ENCODE measurements at regions not wholly inside any gene's neighbourhood (a gene's known extent, or its start where the extent isn't known, plus 50 kb on each side); places are given as distances from the start of the nearest gene placed in this dataset.

DNA sequence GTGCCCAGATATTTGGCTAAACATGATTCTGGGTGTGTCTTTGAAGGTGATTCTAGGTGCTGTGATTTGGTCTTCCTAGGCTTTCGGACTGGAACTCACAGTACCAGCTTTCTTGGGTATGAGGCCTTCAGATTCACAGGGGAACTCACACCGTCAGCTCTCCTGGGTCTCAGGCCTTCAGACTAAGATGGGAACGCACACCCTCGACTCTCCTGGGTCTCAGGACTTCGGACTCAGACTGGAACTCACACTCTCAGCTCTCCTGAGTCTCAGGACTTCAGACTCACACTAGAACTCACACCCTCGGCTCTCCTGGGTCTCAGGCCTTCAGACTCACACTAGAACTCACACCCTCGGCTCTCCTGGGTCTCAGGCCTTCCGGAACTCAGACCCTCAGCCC, 137.7 kb downstream of the CRLF2 start:
- TF ChIP-seq POLR2A (IDR thresholded peaks at IDR 0.05) (no peak), CTCF (IDR thresholded peaks at IDR 0.05) (no peak), POLR2AphosphoS5 (IDR thresholded peaks at IDR 0.05) (no peak)

Measured in upper lobe of left lung (tissue), 4 donors.